Omental fat pad (tissue), 1 donor: ENCODE measurements at regions not wholly inside any gene's neighbourhood (a gene's known extent, or its start where the extent isn't known, plus 50 kb on each side); places are given as distances from the start of the nearest gene placed in this dataset. TPM values are rescaled to one million over a fixed set of nuclear protein-coding genes. Genes with fewer than 3 reads are reported as not detected.

Experiments
- small RNA-seq: library from RNA; depleted of rRNA; stranded (forward); fragments of <200 nt; gene quantifications from one replicate; pipeline ENCODE3, GENCODE V24; 2016

Small RNAs in the stretch of these regions (small RNA-seq; reads per million reads assigned to genes)
- not detected for gene AC097486.1
- gene MIR6082, result not detected
- gene RNU6ATAC13P, result not detected
